Hematopoietic multipotent progenitor cell treated with erythropoietin and hydrocortisone succinate and interleukin-3 and kit ligand, for 6 days (in vitro differentiated cells): ENCODE measurements at regions not wholly inside any gene's neighbourhood (a gene's known extent, or its start where the extent isn't known, plus 50 kb on each side); places are given as distances from the start of the nearest gene placed in this dataset.
"Not testable (repeated sequence)": the region's sequence is repeated elsewhere in the genome, so short reads cannot be mapped to it uniquely, and the experiment has no call there.

ENCODE experiments used
- DNase-seq: peaks from one replicate; pipeline ENCODE4 v3.0.0-alpha.2; 2015

GRCh38 chr11:44456544-44457300, 108.7 kb upstream of the CD82 start:
- DNase-seq: peak; percentile 24

- no peak for DNase-seq
Measured at GRCh38 chr11:44457862-44458261, 107.6 kb upstream of the CD82 start.

- DNase-seq: no peak
Measured at GRCh38 chr11:44463751-44464150, 101.7 kb upstream of the CD82 start.

GRCh38 chr11:44464741-44465140, 100.7 kb upstream of the CD82 start:
- DNase-seq: peak; percentile 12

GRCh38 chr11:44466531-44467205, 98.8 kb upstream of the CD82 start:
- DNase-seq: no peak

GRCh38 chr11:44467413-44467812, 98.0 kb upstream of the CD82 start:
- DNase-seq: no peak

- no peak for DNase-seq
Measured at GRCh38 chr11:44467931-44468330, 97.5 kb upstream of the CD82 start.

GRCh38 chr11:44468345-44468988, 97.0 kb upstream of the CD82 start:
- DNase-seq: no peak

DNA sequence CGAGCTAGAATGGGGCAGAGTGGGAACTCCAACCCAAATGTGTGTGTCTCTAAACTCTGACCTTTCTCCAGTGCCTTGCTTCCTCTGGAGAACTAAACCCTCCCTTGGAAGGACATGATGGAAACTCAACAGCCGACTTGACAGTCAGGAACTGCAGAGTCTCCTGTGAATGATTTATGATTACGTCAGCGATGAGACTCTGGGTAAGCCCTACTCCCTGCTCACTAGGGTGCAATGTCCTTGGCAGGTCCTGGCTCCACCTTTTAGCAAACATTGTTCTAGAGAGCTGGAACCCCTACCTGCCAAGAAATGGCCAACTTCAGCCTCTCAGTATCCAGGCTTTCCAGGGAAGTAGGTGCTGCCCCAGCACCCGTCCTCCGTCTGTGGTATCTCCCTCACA, 96.1 kb upstream of the CD82 start:
- DNase-seq: no peak

- DNase-seq: no peak
Measured at GRCh38 chr11:44470854-44471253, 94.6 kb upstream of the CD82 start.

DNA sequence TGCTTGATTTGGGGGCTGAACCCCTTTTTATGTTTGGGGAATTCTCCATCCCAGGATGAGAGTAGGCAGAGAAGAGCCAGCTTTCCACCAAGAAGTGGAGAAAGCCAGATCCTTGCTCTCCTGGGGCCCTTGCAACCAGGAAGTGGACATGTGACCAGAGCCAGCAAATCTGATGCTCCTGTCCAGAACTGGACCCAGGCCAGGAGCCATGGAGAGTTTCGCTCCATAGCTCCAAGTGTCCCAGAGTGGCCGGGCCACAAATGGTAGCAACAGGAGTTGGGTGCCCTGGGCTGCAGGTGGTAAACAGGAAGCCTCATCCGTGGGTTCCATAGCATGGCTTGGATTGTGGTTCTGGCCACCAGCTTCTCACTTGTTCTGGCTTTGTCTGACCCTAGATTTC, 93.9 kb upstream of the CD82 start:
- DNase-seq: no peak

DNA sequence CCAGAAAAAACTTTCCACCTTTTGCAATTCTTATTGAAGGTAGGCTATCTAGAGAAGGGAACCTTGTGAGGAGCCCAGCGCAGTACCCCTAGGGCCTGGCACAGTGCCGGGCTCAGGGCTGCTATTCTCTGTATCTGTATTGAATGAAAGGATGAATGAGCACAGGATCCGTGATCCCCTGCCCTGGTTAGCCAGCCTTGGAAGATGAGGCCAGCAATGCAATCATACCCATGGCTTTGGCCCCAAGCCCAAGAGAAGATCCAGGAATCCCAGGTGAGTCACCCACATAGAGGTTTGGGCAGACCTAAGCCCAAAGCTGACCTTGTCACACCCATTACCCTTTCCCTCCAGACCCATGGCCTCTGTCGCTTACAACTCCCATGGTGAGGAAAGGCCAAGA, 92.5 kb upstream of the CD82 start:
- DNase-seq: no peak

- no peak for DNase-seq
Measured at GRCh38 chr11:44474702-44475101, 90.8 kb upstream of the CD82 start.

DNA sequence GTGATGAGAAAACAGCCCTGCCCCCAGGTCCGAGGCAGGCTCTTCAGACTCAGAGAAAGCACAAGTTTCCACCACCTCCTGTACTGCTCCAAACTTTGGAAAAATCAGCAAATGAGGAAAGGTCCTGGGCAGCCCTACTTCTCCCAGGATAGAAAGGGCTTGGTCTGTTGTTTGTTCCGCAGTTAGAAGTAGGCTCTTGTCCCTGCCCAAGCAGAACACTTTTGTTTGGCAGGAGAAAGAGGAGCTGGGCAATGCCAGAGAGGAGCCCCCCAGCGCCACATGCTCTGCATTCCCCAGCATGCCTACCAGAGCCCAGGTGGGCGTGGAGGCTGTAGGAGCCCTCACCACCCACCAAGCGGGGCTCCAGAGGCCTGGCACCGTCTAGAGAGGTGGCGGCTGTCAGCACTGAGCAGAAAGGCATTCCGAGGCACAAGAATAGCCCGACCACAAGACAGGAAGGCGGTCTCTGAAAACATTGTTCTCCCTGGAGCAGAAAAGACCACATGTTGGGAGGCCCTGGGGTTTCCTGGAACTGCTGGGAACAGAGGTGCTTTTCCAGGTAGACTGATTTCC, 90.3 kb upstream of the CD82 start:
- no peak for DNase-seq

DNA sequence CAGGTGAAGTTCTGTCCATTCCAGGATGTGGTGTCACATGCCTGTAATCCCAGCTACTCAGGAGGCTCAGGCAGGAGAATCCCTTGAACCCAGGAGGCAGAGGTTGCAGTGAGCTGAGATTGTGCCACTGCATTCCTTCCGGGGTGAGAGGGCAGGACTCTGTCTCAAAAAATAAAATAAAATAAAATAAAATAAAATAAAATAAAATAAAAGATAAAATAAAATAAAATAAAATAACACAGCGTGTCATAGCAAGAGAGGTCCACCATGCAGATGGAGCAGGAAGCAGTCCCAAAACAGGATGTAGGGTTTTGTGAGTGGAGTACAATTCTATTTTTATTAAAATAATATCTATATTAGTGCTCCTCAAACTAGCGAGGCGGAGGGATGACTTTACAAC, 83.1 kb upstream of the CD82 start:
- DNase-seq: not testable (repeated sequence)

DNA sequence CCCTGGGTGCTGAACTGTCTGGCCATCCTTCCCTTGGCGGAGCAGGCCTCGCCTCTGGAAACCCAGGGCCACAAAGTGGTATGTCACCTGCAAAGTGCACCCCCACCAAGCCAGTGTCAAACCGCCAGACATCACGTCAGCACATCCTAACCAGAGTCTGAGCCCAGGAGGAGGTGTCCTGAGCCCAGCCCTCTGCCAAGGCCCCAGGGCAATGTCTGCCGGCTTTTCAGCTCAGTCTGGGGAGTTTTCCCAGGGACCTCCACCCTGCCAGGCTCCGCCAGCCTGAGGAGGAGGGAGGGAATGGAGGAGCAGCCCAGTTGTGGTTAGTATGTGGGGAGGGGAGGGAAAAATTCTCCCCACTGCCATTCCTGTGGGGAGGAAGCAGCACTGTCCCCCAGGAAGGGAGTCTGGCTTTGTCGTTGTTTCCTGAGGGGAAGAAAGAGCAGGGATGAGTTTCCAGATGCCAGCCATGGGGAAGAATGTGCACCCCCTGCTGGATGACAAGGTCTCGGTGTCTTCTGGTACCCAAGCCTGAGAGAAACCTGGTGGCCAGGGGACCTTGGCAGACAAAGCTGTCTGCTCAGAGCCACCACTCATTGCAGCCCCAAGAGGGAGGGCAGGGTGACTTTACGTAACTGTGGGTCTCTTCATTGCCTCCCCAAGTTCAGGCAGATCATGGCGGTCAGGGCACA, 81.4 kb upstream of the CD82 start:
- DNase-seq: peak; percentile 25

DNA sequence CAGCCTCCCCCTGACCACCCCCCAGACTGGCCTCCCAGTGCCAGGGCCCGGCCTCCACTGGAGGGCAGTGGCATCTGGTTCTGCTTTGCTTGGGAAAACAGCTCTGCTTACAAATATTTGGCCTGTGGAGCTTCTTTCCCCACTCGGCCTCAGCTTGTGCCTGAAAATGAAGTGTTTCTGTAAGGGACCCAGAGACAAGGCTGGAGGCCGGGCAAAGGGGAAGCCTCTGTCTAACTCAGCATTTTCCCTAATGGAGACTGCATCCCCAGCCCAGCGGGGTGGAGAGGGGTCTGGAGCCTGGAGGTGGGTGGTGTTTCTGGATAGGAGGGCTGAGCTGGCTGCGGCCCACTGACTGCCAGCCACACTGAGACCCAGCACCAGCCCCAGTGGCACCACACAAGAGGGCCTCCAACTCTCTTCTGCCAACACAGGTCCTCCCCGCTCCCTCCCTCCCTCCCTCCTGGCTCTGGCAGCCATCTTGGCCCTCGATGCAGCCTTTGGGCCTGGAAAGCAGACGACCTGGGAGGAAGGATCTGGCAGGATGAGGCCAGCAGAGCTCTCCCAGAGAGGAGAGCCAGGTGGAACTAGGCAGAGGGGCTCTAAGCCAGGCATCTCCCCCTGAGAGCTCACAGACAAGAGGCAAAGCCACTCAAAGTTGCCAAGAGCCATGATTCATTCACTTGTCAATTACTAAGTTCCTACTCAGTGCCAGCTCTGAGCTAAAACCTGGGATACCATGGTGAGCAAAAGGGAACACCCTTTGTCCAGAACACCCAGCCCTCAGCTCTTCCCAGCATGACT, 77.1 kb upstream of the CD82 start:
- DNase-seq: no peak

- DNase-seq: no peak
Measured at GRCh38 chr11:44493383-44493782, 72.1 kb upstream of the CD82 start.

DNA sequence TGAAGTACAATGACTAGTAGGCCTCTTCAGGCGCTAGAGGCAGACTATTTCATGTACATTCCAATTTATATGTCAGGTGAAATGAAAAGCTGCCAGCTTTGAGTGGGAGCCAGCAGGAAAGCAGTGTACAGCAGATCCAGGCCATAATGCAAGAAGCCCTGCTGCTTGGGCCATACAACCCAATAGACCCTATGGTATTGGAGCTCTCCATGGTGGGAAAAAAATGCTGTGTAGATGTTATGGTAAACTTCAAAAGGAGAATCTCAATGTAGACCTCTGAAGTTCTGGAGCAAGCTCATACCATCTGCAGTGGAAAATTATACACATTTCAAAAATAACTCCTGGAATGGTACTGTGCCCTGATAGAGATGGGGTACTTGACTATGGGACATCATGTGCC, 71.5 kb upstream of the CD82 start:
- DNase-seq: no peak

DNA sequence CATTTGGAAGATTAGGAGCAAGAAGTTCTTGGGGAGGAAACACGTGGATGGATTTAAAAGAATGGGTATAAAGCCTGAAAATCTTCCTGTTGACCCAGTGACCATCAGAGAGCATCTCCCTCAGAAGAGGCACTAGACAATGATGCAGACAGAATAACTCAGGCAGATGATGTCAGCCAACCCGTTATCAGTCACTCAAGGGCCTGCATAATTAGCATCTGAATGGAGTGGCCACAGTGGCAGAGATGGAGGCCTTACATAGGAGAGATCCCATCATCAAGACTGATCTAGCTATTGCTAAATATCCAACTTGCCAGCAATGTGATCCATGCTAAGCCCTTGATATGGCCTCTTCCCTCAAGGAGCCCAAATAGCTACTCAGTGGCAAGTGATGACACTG, 70.7 kb upstream of the CD82 start:
- no peak for DNase-seq

DNA sequence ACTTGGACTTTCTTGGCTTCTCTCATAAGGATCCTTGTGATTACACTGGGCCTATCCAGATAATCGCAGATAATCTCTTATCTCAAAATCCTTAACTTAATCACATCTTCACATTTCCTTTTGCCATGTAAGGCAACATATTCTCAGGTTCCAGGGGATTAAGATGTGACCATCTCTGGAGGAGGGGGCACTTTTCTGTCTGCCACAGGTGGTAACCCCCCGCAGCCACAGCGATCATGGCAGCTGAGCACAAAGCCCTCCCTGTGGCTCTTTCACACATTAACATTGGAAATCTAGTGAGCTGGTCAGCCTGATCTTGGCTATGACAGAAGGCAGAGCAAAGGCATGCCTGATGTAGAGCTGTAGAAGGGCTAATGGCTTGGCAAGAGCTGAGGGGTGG, 69.1 kb upstream of the CD82 start:
- DNase-seq: no peak

GRCh38 chr11:44498089-44498871, 67.2 kb upstream of the CD82 start:
- no peak for DNase-seq
